ENCODE measurements at regions not wholly inside any gene's neighbourhood (a gene's known extent, or its start where the extent isn't known, plus 50 kb on each side); places are given as distances from the start of the nearest gene placed in this dataset.

DNA sequence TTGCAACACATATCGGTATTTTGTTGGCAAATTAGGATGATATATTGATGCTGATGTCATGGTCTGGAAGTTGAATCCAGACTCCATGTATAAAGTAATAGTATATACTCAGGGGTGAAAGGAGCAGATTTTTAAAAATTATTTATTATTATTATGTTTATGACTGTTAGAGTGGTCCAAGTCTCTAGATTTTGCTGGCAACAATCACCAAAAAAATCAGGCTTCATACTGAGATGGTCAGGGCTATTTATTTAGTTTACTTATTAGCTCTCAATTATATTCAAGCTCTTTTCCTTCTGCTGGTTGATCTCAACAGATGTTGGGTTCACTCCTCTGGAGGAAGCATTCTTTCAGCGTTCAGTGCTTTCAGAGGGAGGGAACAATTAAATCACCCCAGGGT lies 73.9 kb upstream of the VCX3B start:
- TF ChIP-seq, protein P1, sequence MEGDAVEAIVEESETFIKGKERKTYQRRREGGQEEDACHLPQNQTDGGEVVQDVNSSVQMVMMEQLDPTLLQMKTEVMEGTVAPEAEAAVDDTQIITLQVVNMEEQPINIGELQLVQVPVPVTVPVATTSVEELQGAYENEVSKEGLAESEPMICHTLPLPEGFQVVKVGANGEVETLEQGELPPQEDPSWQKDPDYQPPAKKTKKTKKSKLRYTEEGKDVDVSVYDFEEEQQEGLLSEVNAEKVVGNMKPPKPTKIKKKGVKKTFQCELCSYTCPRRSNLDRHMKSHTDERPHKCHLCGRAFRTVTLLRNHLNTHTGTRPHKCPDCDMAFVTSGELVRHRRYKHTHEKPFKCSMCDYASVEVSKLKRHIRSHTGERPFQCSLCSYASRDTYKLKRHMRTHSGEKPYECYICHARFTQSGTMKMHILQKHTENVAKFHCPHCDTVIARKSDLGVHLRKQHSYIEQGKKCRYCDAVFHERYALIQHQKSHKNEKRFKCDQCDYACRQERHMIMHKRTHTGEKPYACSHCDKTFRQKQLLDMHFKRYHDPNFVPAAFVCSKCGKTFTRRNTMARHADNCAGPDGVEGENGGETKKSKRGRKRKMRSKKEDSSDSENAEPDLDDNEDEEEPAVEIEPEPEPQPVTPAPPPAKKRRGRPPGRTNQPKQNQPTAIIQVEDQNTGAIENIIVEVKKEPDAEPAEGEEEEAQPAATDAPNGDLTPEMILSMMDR (IDR thresholded peaks at IDR 0.05; ENCODE audit: low read length): no peak
- no peak for TF ChIP-seq EZH2 (IDR thresholded peaks at IDR 0.05; ENCODE audit: borderline replicate concordance, low read length)
